Activated CD4-positive, alpha-beta memory T cell treated with anti-CD3 and anti-CD28 coated beads for 36 hours (primary cell): ENCODE measurements at regions not wholly inside any gene's neighbourhood (a gene's known extent, or its start where the extent isn't known, plus 50 kb on each side); places are given as distances from the start of the nearest gene placed in this dataset.

Experiments used
- CTCF ChIA-PET: fragments of 350-600 bp; sonication (Branson Sonifier 250); formaldehyde crosslinking; loops from one replicate; lab custom pipeline; 2021; ENCODE audit warnings: antibody characterized with exemption, inconsistent platforms; lab: Charles Lee
- POLR2A ChIA-PET: fragments of 350-600 bp; sonication (Branson Sonifier 250); formaldehyde crosslinking; loops from one replicate; lab custom pipeline; 2021; ENCODE audit warnings: antibody characterized with exemption; lab: Charles Lee
- DNase-seq: peaks from one replicate; pipeline ENCODE4 v3.0.0-alpha.2; 2020
- H3K27ac Mint-ChIP-seq: one replicate; pipeline ENCODE4 v1.8.0; 2021; ENCODE audit warnings: mixed read lengths
- H3K27me3 Mint-ChIP-seq: one replicate; pipeline ENCODE4 v1.8.0; 2021; ENCODE audit warnings: mixed read lengths
- H3K36me3 Mint-ChIP-seq: one replicate; pipeline ENCODE4 v1.8.0; 2021; ENCODE audit warnings: mixed read lengths
- H3K4me1 Mint-ChIP-seq: one replicate; pipeline ENCODE4 v1.8.0; 2021; ENCODE audit warnings: low read depth, mixed read lengths
- H3K4me3 Mint-ChIP-seq: one replicate; pipeline ENCODE4 v1.8.0; 2021; ENCODE audit warnings: mild to moderate bottlenecking, mixed read lengths
- H3K9me3 Mint-ChIP-seq: one replicate; pipeline ENCODE4 v1.8.0; 2021; ENCODE audit warnings: mixed read lengths
- intact Hi-C: fragments of 100-400 bp; cut with micrococcal nuclease; formaldehyde crosslinking; loops from one replicate; pipeline ENCODE4 v1.15.1; 2023

- intact Hi-C loops = no loop called here
- ChIA-PET POLR2A (no interaction called here), CTCF (no interaction called here)
- DNase-seq = no peak
- Mint-ChIP-seq H3K4me3 (no peak overlapping the region), H3K36me3 (no peaks in the 10 kb centered on the region), H3K9me3 (no peaks in the 10 kb centered on the region), H3K27ac (no peak overlapping the region), H3K27me3 (no peaks in the 10 kb centered on the region), H3K4me1 (no peaks in the 10 kb centered on the region)
Measured at GRCh38 chr10:74760086-74760979, 66.1 kb upstream of the KAT6B start.

GRCh38 chr10:74763934-74764591 lies 62.3 kb upstream of the KAT6B start:
- Mint-ChIP-seq H3K4me3 (no peak overlapping the region), H3K36me3 (no peaks in the 10 kb centered on the region), H3K4me1 (no peaks in the 10 kb centered on the region), H3K27me3 (no peaks in the 10 kb centered on the region), H3K27ac (no peak overlapping the region), H3K9me3 (no peaks in the 10 kb centered on the region)
- ChIA-PET CTCF (no interaction called here), POLR2A (no interaction called here)
- DNase-seq = no peak
- intact Hi-C loops = no loop called here

- Mint-ChIP-seq H3K27ac (no peak overlapping the region), H3K36me3 (no peaks in the 10 kb centered on the region), H3K4me1 (no peaks in the 10 kb centered on the region), H3K9me3 (no peaks in the 10 kb centered on the region), H3K4me3 (no peak overlapping the region), H3K27me3 (no peaks in the 10 kb centered on the region)
- POLR2A ChIA-PET = no interaction called here
- intact Hi-C loops = no loop called here
- no peak for DNase-seq
- CTCF ChIA-PET = no interaction called here
Measured at GRCh38 chr10:74765465-74765975, 60.9 kb upstream of the KAT6B start.

- intact Hi-C loops = no loop called here
- Mint-ChIP-seq H3K36me3 (no peaks in the 10 kb centered on the region), H3K27me3 (no peaks in the 10 kb centered on the region), H3K9me3 (no peaks in the 10 kb centered on the region), H3K4me1 (no peaks in the 10 kb centered on the region), H3K27ac (no peak overlapping the region), H3K4me3 (no peak overlapping the region)
- ChIA-PET CTCF (interaction anchor here (0.6 kb wide), 1 partner anchor 177 kb away, joined by 3 read pairs; no protein-coding TSS in a partner anchor), POLR2A (no interaction called here)
- DNase-seq = no peak
Measured at GRCh38 chr10:74766501-74766900, 59.9 kb upstream of the KAT6B start.

GRCh38 chr10:74770400-74770799 lies 56.0 kb upstream of the KAT6B start:
- Mint-ChIP-seq H3K27me3 (no peaks in the 10 kb centered on the region), H3K36me3 (no peaks in the 10 kb centered on the region), H3K9me3 (peaks cover 4% of the 10 kb centered on the region), H3K4me1 (no peaks in the 10 kb centered on the region), H3K4me3 (no peak overlapping the region), H3K27ac (no peak overlapping the region)
- DNase-seq = no peak
- POLR2A ChIA-PET = no interaction called here
- CTCF ChIA-PET = no interaction called here
- intact Hi-C loops = no loop called here

GRCh38 chr10:74771054-74771453 lies 55.3 kb upstream of the KAT6B start:
- Mint-ChIP-seq H3K27ac (no peak overlapping the region), H3K27me3 (no peaks in the 10 kb centered on the region), H3K9me3 (peaks cover 8% of the 10 kb centered on the region), H3K36me3 (peaks cover 2% of the 10 kb centered on the region), H3K4me3 (no peak overlapping the region), H3K4me1 (no peaks in the 10 kb centered on the region)
- ChIA-PET POLR2A (no interaction called here), CTCF (no interaction called here)
- DNase-seq = no peak
- intact Hi-C loops = no loop called here

GRCh38 chr10:74775099-74775498 lies 51.3 kb upstream of the KAT6B start:
- H3K4me3 Mint-ChIP-seq = no peak overlapping the region
- POLR2A ChIA-PET = no interaction called here
- intact Hi-C loops = no loop called here

More at GRCh38 chr10:74775099-74775498, 51.3 kb upstream of the KAT6B start:
- CTCF ChIA-PET = no interaction called here
- Mint-ChIP-seq H3K36me3 (peaks cover 7% of the 10 kb centered on the region), H3K27me3 (peaks cover 2% of the 10 kb centered on the region), H3K27ac (no peak overlapping the region), H3K4me1 (no peaks in the 10 kb centered on the region), H3K9me3 (peaks cover 17% of the 10 kb centered on the region)
- DNase-seq = no peak
